ENCODE measurements at regions not wholly inside any gene's neighbourhood (a gene's known extent, or its start where the extent isn't known, plus 50 kb on each side); places are given as distances from the start of the nearest gene placed in this dataset.

DNA sequence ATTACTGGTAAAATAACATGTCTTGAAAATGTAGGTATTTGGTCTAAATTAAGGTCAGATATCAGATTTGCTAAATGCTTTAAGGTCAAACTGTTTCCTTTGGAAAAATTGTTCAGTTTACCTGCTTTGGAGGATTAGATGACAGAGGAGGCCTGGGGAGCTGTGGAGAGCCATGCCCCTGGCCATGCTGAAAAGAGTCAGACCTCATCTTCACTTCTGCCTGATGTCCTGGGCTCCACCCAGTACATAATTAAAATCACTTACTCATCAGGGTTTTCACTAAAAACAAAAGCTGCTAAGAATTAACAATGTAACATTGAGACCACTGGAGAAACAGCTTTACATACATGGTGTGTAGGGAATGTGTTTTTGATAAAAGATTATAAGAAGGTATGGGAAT, 60.8 kb upstream of the UNC93A start:
- TF ChIP-seq, protein P1, sequence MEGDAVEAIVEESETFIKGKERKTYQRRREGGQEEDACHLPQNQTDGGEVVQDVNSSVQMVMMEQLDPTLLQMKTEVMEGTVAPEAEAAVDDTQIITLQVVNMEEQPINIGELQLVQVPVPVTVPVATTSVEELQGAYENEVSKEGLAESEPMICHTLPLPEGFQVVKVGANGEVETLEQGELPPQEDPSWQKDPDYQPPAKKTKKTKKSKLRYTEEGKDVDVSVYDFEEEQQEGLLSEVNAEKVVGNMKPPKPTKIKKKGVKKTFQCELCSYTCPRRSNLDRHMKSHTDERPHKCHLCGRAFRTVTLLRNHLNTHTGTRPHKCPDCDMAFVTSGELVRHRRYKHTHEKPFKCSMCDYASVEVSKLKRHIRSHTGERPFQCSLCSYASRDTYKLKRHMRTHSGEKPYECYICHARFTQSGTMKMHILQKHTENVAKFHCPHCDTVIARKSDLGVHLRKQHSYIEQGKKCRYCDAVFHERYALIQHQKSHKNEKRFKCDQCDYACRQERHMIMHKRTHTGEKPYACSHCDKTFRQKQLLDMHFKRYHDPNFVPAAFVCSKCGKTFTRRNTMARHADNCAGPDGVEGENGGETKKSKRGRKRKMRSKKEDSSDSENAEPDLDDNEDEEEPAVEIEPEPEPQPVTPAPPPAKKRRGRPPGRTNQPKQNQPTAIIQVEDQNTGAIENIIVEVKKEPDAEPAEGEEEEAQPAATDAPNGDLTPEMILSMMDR (IDR thresholded peaks at IDR 0.05 in 2 of 3, conservative IDR thresholded peaks at IDR 0.05 in 1 of 3; ENCODE audit: borderline replicate concordance in 1 of 3, insufficient read depth in 1 of 3, low read depth in 2 of 3, low read length in 2 of 3) = no peak
- TF ChIP-seq POLR2AphosphoS5 (IDR thresholded peaks at IDR 0.05; ENCODE audit: low read depth, low read length) (no peak), EZH2 (IDR thresholded peaks at IDR 0.05) (no peak)

All from HCT116 (cell line).